ENCODE measurements at regions not wholly inside any gene's neighbourhood (a gene's known extent, or its start where the extent isn't known, plus 50 kb on each side); places are given as distances from the start of the nearest gene placed in this dataset.
"Not testable (repeated sequence)": the region's sequence is repeated elsewhere in the genome, so short reads cannot be mapped to it uniquely, and the experiment has no call there.

DNA sequence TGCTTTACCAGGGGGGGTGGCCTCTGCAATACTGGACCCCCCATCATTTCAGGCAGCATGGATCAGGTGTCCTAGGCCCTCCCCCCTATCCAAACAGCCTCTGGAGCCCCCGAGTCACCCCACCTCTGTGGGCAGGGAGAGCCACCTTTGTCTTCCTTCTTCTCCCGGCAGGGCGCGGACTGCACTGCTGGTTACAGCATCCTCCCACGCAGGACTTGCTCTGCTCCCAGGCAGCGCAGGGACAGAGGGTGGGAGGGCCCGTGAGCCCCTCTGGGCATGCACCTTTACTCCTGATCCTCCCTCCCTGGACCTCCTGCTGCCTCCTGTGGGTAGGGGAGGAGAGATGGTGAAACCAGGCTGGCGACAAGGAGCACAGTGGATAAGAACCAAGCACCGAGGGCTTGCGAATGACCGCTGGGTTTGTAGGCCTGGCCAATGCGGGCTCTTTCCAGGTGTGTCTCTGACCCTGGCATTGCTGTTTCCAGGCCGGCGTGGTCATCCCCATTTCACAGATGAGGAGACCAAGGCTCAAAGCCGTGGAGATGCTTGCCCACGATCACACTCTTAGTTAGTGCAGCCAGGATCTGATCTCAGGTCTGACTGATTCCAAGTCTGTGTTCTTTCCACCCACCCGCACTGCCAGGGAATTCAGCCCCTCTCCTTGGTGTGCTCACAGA, 73.6 kb upstream of the TARDBP start:
- no peak for DNase-seq

DNA sequence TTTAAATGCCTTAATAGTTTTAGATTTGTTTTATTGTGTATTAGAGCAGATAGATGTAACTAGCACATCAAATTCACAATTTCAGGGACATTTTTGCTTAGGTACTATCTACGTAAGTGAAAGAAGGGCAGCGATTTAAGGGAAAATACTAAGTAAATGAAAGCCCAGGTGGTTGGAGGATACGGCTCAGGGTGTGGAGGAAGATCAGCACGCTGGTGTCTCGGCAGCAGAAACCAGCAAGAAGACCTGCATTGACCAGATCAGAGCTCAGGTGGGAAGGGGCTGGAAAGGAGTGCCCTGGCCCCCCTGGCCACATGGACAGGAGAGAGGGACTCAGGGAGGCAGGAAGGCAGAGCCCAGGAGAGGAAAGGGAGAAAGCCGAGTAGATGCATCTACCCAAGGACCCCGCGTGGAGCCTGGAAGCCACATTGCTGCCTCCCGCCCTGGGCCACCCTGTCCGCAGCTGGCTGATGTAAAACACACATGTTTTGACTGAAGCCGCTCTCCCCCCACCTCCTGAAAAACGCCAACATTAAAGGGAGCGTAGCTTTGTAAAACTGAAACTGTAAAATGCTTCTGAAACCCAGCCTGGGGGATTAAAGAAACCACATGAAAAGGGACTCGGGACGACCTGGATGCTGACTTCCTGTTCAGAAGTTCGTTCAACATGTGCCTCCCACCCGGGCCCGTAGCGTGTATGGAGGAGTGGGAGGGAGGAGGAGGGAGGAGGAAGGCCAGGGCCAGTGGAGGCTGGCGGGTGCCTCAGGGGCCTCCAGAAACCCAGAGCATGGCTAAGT, 72.6 kb upstream of the TARDBP start:
- DNase-seq = no peak

DNA sequence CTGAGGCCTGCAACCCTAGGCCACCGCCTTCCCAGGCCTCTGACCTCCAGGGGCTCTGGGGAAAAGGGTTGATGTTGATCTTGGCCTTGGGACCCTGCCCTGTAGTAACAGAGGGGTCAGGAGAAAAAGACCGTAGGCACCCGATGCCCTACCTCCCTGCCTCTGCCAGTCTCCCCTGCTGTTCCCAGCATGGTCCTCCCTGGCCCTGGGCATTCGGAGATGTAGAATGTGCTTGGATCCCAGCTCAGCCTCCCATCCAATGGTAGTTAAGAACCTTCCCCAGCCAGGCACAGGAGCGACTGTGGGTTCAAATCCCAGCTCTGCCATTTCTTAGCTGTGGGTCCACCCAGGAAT, 72.0 kb upstream of the TARDBP start:
- no peak for DNase-seq

DNA sequence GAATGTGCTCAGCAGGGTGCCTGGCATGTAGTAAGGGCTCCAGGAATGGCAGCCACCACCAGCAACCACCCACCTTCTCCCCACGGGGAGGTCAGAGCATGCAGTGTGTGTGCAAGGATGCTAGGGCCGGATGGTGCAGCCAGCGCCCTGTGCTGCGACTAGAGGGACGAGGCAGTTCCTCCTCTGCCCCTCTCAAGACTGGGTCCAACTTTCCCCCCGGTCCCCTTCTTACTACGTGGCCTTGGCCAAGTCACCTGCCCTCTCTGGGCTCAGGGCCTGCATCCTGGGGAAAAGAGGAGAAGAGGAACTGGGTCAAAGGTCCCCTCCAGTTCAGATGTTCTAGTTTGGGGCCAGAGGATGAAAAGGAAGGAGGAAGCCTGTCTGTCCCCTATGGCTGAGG, 71.6 kb upstream of the TARDBP start:
- DNase-seq = no peak

DNA sequence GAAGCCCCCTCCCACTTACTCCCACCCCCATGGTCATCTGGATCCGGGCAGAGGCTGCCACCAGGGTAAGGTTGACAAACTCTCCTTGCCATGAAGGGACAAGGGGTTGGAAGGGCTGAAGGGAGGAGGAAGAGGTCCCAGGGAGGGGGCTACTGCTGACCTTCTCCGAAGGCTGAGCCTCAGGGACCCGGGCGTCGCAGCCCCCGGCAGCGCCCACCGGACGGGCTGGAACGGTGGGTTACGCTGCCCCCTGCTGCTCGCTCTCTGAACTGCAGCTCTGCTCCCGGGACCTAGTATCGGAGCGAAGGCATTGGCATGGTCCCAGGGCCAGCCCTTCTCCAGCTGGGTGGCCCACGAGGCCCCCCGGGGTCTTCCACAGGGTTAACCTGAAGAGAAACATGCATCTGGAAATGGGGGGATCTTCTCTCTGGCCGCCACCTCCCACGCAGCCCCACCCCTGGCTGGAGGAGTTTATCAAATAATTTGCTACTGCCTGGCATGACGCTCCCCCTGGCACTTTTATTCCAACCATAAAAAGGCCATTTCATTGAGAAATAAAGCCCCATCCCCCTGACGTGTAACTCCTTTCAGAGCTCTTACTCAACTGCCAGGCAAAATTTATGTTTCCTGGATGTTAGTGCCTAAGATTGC, 70.4 kb upstream of the TARDBP start:
- DNase-seq = peak in 15 of 58 donors; percentile 3 to 63 (median 20)

DNA sequence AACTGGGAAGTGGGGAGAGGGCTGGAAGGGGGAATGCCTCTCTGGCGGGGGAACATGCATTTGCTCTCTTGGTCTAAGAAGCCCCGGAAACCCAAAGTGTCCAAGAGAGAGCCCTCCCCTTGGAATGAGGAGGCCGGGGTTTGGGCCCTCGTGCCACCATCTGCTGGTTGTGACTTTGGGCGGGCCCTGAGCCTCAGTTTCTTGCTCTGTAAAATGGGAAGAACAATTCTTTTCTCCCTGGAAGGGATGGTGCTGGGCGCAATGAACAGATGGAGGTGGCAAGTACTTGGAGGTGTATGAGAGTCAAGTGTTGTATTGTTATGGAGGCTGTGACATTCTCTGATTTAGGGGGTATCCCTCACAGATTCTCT, 69.9 kb upstream of the TARDBP start:
- no peak for DNase-seq

DNA sequence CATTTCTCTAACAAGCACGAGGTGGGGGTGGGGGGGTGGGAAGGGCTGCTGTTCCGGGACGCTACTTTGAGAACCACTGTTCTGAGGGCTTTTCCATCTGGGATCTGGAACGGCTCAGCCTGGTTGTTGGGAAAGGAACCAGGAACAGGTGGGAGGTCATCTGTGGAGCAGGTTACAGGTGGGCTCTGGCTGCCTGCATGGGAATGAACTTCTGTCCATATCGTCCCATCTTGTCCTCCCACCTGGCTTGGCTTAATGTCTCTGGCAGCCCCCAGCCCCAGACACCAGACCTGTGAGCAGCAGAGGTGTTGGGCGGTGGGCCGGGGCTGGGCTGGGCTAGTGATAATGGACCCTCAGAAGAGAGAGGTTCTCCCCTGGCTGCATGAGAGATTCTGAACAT, 69.4 kb upstream of the TARDBP start:
- no peak for DNase-seq

DNA sequence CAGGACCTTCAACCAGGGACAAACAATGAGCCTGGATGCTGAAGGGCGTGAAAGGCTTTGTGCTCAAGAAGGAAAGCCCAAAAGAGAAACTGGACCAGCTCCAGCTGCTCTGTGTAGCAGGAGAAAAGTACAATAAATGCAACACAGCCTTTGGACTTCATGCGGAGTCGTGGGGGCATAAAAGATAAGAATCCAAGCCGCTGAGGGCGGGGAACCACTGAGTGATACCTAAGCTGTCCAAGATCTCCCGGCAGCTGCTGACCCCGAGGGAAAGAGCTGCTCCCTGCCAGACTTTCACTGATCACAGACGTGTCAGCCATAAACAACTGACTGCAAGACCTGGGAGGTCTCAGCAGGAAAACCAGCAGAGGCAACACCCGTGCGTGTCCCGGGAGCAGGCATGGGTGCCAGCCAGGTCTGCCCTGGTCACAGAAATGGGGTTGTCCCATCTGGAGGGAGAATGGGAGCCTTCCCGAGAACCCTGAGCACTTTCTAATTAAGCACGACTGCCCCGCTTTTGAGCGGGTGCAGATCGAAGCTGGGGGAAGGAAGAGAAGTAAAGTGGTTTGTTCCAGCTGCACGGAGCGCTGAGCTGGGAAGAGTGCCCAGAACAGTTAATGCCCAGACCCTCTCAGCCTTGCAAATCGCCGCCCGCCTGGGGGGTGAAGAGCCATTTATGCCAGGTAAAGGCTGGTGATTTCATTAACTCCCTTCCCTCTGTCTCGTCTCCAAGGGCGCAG, 68.3 kb upstream of the TARDBP start:
- DNase-seq = peak in 17 of 58 donors; percentile 7 to 57 (median 26)

DNA sequence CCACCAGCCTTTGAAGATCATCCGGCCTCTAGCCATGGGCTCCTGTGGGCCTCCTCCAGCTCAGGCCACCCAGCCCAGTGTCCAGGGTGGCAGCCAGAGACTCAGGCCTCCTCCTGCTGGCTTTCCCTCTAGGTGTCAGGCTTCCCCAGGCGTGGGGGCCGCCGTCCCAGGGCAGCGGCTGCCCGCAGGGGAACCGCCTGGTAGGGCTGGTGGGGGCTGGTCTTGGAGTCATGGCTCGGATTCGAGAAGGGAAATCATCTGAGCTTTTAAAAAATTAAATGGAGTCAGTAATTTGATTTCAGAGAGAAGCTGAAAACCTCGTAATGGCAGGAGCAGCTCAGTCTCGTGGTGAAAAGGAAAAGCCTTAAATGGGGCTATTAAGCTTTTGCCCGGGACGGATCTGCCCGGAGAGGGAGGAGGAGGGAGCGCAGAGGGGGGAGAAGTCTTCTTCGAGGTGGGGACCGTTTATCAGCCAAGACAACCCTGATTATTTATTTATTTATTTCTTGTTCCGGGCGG, 66.4 kb upstream of the TARDBP start:
- DNase-seq = peak in 1 of 58 donors; percentile 23

DNA sequence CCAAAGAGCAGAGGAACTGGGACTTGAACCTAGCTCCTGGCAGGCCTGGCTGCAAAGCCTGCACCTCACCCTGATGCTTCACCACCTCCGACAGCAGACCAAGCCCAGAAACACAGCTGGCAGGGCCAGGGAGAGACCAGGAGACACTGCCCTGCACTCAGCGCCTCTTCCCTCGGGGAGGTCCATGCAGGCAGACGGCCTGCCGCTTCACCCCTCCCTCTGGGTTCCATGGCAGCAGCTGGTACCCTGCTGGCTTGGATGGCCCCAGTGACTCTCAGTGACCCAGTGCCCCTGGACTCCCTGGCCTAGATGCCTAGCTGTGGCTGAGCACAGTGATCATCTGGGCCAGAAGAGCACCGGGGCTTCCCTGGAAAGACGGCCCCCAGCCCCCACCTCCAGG, 65.3 kb upstream of the TARDBP start:
- no peak for DNase-seq

DNA sequence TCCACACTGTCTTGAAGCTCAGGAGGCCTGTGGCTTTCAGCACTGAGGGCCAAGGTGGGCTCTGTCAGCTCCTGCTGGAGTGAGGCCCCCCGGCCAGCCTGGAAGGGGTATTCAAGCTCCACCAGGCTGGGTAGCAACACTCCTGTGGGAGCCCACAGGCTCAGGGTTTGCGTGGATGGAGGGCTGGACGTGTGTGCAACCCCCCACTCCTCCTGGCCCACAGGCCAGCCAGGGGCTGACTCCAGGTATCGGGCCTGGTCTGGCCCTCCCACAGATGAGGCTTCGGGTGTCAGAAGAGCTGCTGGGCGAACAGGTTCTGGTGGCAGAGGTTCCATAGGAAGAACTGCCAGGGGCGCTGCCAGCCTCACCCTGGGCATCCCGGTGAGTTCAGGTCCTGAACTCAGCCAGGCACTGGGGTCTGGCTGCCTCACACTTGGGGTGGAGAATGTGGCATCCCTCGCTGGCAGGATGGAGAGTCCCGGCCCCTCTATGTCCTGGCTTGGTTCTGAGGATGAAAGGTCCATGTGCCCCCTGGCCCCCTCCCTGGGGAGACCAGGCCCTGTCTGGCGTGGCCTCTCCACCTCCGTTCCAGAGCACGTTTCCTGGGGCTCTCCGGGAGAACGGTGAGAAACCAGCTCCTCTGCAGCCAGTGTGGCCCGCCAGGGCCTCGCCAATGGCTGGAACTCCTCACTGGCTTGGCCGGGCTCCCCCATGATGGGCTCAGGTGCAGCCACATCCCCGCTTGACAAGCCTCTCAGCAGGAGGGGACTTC, 64.6 kb upstream of the TARDBP start:
- no peak for DNase-seq

DNA sequence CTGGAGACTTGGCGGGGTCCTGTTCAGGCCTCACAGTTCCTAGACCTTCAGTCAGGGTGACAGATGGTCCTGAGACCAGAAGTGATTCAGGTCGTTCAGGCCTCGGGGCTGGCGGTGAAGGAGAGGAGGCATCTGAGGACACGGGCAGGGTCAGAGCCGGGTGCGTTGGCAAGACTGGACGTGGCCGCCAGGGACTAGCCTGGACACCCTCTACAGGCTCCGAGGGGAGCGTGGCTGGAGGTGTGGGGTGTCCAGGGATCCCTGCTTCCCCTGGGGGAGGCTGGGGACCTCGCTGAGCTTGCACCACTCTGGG, 64.0 kb upstream of the TARDBP start:
- no peak for DNase-seq

DNA sequence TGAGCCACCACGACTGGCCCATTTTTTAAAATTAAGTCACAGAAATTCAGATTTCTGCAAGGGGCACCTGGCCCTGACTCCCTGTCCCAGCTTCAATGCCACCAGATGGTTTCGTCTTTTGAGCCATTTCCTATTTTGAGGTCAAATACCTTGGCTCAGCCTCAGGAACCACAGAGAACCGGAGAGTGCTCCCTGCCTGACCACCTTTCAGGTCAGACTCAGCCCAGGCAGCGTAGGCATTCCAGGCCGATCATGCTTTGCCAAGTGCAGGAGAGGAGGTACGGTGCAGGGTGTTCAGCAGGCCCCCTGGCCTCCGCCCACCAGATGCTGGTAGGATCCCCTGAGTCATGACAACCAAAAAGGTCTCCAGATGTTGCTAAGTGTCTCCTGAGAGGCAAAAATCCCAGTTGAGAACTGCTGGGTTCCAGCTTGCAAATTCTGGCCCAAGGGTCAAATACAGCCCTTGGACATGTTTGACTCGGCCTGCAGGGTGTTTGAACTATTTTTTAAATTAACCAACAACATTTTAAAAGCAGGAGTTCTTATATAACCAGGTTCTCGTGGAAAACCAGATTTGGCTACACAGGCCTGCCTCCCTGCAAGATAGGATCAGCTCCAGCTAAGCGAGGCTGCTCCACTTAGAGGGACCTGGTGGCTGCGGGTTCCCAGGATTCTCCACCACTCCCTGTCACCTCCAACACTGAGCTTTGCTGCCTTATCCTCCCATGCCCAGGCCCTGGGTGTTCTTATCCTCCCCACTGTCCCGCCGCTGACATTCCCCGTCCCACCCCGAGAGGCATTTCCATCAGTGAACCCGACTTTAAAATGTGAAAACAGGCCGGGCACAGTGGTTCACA, 61.9 kb upstream of the TARDBP start:
- DNase-seq = no peak

DNA sequence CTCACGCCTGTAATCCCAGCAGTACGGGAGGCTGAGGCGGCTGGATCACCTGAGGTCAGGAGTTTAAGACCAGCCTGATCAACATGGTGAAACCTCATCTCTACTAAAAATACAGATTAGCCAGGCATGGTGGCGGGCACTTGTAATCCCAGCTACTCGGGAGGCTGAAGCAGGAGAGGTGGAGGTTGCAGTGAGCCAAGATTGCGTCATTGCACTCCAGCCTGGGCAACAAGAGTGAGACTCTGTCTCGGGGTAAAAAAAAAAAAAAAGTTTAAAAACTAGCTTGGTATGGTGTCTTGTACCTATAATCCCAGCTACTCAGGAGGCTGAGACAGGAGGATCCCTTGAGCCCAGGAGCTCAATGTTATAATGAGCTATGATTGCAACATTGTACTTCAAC, 61.2 kb upstream of the TARDBP start:
- not testable (repeated sequence) for DNase-seq

DNA sequence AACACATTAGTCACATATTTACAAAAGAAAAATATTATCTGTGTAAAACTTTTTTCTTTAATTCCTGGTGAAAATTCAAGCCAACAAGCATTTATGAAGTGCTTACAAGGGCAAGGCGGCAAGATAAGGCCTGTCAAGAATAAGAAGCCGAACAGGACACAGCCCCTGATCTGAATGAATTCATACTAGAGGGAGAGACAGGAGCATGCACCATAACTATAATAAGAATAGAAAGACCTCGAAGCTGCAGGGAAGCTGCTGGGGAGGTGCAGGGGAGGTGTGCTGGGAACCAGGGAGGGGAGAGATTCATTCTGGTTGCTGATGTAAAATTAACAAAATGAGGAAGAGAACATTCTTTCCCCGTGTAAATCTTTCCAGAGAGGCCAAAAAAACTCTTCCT, 60.5 kb upstream of the TARDBP start:
- peak in 1 of 58 donors; percentile 10 for DNase-seq

DNA sequence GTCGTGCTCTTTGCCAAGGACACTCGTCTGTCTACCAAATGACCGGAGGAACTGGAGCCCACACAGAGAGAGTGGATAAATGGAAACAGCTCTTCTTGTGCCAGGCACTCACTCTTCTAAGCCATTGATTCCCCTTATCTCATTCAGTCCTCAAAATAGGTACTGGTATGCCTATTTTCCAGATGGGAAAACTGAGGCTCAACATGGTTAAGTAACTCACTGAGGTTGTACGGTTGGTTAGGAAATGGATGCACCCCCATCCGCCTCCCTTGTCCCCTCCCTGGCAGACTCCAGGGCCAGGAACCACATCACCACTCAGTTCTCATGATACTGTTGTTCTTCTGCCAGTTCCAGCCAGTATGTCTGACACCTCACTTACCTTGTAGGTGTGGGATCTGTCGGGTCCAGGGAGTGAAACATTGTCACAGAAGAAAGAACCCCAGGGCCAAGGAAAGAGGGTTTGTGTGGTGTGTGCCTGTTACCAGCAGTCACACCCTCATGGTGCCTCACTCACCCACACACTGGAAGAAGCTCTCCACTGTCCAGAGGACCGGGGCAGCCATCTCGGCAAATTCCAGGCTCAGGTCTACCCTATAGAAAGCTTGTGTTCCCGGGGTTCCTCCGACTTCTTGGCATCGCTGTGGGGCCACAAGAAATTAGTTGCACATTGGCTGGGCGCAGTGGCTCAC, 58.8 kb upstream of the TARDBP start:
- DNase-seq = no peak

DNA sequence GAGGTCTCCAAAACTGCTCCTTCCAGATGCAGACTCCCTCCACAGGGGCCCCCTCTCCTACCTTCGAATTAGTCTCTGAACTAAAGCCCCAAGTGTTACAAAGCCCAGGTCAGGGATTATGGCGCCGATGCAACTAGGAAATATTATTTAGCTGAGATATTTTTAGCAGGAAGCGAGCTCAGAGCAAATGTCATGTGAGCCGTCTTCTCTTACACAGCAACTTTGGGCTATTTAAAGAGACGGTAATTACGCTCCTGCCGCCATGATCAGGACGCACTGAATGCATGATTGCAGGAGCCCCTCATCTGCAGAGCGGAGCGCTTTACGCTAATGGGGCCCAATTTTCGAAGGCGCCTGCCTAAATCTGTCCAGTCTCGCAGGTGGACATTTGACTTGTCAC, 55.3 kb upstream of the TARDBP start:
- DNase-seq = no peak

DNA sequence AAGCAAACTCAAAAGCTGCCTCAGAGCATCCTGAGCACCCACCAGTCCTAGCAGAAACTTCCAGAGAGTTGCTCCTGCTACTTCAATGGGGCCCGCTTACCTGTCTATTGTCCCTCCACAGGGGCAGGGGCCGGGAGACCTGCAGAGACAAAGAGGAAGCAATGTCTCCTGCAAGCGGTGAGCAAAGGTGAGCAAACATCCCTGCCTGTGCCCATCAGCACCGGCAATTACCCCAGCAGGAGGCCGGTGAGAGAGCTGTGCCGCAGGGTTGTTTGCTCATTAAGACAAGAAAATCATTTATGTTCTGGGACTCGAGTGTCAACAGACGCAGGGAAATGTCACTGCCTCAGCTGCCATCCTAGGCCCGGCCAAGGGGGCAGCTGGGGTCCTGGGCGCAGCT, 53.8 kb upstream of the TARDBP start:
- DNase-seq = no peak
